Stimulated activated CD4-positive, alpha-beta T cell treated with anti-CD3 and anti-CD28 coated beads, Interleukin-12 subunit alpha, Interleukin-12 subunit beta, amount 100 ng/mL, for 24 hours (primary cell): ENCODE measurements at regions not wholly inside any gene's neighbourhood (a gene's known extent, or its start where the extent isn't known, plus 50 kb on each side); places are given as distances from the start of the nearest gene placed in this dataset.
"Not testable (repeated sequence)": the region's sequence is repeated elsewhere in the genome, so short reads cannot be mapped to it uniquely, and the experiment has no call there.

Experiments used
- DNase-seq, 2 experiments: peaks; one replicate each; pipeline ENCODE4 v3.0.0-alpha.2; 2020; ENCODE audit warnings: low read depth in 2 of 2

DNA sequence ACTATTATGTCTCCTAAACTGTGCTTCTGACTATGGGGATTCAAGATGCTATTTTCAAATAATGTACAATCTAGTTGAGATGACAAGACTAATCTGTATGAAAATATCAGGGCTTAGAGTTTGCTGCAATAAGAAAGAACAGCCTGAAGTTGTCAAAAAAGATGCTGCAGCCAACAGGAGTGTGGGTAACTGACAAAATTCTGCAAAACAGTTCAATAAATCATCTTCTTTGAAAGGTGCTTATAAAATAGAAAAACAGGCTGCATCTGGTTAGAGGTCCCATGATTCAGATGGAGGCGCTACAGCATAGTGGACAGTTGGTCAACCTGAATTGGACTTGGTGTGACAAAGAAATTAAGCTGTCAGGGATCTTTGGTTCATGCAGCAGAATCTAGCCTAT lies 511.0 kb downstream of the XPNPEP1 start:
- DNase-seq: no peak

- DNase-seq: no peak
Observed at GRCh38 chr10:109411917-109412316, 511.4 kb downstream of the XPNPEP1 start.

DNA sequence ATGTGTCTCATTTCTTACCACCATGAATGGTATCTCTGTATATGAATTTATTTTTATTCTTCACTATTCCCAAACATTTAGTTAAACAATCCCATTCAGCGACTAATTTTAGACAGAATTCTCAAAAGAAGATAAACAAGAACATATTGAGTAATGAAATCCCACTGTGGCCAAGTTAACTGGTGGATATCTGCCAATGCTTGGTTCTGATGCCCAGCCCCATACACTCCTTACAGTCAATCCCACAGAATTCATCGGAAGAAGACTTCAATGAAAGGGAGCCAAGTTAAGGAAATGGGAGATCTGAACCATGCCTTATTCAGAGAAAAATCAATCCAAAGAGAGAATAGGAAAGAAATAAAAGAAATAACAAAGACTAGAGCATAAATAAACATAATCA lies 518.0 kb downstream of the XPNPEP1 start:
- no peak for DNase-seq

- no peak for DNase-seq
Observed at GRCh38 chr10:109403551-109403950, 519.8 kb downstream of the XPNPEP1 start.

- no peak for DNase-seq
Observed at GRCh38 chr10:109393425-109393824, 529.9 kb downstream of the XPNPEP1 start.

GRCh38 chr10:109386921-109387320 lies 536.4 kb downstream of the XPNPEP1 start:
- no peak for DNase-seq

GRCh38 chr10:109386101-109386500 lies 537.2 kb downstream of the XPNPEP1 start:
- DNase-seq: no peak

DNA sequence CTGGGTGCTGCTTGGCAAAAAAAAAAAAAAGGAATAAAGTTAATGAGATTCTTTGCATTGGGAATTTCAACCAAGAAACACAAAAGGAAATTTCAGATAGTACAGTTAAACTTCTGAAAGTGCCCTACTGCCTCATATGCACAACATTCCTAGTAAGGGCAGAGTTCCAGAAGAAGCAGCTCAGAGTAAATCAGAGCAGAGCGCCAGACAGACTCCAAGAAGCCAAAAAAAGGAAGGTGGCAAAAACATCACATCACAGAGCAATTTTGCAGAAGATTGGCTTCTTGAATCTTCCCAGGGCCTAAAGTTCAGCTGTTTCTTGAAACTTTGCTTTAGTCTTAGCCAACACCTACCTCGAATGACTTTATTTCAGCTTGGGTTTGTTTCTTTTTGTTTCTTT lies 544.1 kb downstream of the XPNPEP1 start:
- DNase-seq: no peak

DNA sequence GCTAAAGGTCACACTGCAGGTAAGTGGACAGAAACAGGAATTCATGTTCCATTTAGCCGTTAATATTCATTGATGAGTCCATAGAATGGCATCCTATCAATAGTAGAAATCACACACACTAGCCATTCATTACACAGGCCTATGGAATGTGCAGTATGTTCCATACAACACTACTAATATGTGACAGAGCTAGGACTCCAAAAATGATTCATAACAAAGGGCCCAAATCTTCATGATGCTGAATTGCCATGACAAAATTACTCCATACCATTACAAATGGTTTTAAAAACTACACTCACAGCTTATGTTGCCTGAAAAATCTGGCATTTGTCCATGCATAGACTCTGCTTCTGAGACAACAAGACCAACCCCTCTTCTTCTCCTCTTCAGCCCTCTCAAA lies 549.1 kb downstream of the XPNPEP1 start:
- DNase-seq: no peak

DNA sequence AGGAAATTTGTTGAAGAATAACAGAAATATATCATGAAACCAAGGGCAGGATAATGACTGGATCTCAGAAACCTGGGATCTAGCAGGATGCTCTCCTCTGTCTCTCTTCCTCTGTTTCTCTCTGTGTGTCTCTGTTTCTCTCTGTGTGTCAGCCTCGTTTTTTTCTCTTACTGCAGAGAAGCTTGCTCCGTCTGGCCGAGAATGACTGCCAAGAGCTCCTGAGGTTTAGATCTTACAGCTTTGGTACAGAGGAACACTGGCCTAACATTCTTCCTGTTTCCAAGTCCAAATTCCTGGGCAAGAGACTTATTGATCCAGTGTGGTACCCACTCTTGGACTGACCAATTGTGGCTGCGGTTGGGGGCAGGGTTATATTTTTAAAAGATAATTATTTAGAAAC lies 564.0 kb downstream of the XPNPEP1 start:
- DNase-seq: no peak

DNA sequence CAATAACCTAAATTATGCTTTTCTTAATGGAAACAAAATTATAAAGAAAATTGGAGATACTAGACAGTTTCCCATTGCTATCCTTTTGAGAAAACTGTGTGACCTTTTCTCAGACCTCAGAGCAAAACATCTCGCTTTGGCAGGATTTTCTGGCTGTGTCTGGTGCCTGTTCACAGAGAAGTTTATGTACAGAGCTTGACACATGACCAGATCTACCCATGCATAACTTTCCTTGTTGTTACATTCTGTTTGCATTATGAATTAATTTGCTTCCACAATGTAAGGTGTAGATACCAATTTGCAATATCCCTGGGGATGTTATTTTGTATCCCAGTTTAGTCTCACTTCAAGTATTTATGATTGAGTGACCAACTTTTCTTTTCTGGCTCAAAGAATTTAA lies 565.0 kb downstream of the XPNPEP1 start:
- no peak for DNase-seq

GRCh38 chr10:109348324-109348723 lies 575.0 kb downstream of the XPNPEP1 start:
- no peak for DNase-seq

DNA sequence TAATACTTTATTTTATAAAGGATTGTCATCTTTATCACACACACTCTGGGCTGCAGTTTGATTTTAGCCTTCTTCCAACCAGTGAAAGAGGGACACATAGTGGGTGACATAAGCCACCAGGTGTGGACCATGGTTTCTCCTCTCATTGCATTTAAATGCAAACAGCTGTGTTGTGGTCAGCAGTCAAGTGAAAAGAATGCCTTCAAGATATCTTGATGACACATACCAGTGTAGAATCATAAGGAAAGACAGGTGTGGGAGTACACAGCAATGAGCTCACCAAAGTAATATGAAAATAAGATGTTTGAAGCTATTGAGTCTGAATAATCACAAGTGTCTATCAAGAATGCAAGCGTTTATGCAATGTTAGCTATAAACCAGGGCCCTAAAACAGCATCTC lies 580.0 kb downstream of the XPNPEP1 start:
- no peak for DNase-seq

- no peak for DNase-seq
Observed at GRCh38 chr10:109341986-109342385, 581.3 kb downstream of the XPNPEP1 start.

GRCh38 chr10:109328001-109328400 lies 595.3 kb downstream of the XPNPEP1 start:
- no peak for DNase-seq

- DNase-seq: no peak
Observed at GRCh38 chr10:109327266-109327665, 596.0 kb downstream of the XPNPEP1 start.

DNA sequence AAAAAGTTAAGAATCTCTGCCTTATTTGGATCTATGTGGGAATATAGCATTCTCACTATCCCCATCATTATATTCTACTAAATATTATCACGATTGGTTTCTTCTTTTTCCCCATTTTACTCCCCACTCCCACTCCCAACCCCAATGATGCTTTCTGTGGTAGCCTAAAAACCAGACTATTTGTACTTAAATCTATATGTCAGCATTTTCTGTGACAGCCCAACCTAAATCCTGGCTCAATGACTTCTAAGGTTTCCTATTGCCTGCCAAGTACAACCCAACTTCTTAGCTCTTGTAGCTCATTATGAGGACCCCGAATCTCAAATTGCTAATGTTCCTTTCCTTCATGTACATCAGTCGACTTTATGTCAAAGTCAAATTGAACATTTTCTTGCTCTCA lies 598.6 kb downstream of the XPNPEP1 start:
- no peak for DNase-seq

- DNase-seq: no peak
Observed at GRCh38 chr10:109317746-109318366, 605.5 kb downstream of the XPNPEP1 start.

DNA sequence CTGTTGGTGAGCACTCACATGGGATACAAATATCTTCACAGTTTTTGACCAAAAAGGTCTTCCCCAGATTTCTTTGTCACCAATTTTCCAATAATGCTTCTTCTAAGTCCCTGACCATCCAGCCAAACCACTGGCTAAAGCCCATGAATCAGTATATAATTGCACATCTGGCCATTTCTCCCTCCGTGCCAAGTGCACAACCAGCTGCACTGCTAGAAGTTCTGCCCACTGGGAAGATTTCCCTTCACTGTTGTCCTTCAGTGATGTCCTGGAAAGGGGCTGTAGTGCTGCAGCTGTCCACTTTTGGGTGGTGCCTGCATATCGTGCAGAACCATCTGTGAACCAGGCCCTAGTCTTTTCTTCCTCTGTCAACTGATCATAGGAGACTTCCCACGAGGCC lies 609.3 kb downstream of the XPNPEP1 start:
- not testable (repeated sequence) for DNase-seq

DNA sequence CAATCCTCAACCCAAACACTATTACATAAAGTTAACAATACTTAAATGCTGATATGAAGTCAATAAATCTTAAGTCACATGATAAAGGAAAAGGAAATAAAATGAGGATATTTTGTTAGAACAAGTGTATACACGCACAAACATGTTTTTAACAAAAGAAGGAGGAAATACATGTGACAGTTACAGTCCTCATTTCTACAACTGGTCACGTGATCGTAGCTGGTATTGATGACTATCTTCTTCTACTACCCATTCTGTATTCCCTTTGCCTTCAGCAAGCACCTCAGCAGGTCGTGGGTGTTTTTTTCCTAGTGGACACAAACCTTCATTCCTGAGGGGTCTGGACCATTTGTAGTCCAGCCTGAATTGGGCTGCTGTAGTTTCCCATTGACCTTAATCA lies 610.8 kb downstream of the XPNPEP1 start:
- not testable (repeated sequence) for DNase-seq

- no peak for DNase-seq
Observed at GRCh38 chr10:109308971-109309370, 614.3 kb downstream of the XPNPEP1 start.

GRCh38 chr10:109307102-109307501 lies 616.2 kb downstream of the XPNPEP1 start:
- DNase-seq: not testable (repeated sequence)

DNA sequence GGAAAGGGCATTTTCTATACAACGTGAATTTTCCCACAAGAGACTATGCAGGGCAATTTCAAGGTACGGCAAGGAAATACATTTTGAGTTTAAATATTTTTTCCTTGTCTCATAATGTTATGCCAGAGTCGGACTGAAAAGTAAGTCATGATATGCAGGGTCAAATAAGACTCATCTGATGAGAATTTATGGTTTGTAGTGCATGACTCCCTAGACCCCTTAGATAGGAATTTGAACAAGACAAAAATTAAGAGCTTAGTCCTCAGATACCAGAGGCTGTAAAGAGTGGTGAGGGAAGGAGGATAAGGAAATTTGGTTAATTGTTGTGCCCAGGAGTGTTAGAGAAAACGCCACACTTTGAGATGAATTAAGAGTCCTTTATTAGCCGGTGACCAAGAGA lies 616.6 kb downstream of the XPNPEP1 start:
- no peak for DNase-seq

GRCh38 chr10:109287858-109288257 lies 635.5 kb downstream of the XPNPEP1 start:
- DNase-seq: no peak
